ENCODE measurements at regions not wholly inside any gene's neighbourhood (a gene's known extent, or its start where the extent isn't known, plus 50 kb on each side); places are given as distances from the start of the nearest gene placed in this dataset.

DNA sequence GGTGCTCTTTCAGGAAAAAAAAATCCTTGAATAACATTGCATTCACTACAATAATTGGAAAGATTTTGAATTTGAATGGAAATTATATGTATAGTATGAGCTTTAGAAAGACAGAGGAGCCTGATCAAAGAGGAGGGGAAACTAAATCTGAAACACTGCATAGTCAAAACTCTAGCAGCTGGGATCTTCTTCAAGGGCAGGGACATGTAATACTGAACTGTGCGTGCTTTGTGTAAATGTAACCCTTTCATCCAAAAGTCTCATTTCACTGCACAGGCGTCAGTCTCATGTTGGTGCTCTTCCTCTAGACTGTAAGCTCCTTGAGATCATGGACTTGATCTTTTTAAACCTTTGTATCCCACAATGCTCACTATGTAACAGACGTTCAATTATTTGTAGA lies 212.0 kb upstream of the JADE1 start:
- Histone ChIP-seq H3K4me3 (ENCODE audit: low read length) (no peak overlapping the region), H3K9me3 (ENCODE audit: control insufficient read depth in 2 of 3, low read length in 3 of 3) (peaks cover 0 to 3% (median 0%) of the 10 kb centered on the region in 3 experiments), H3K27ac (ENCODE audit: low read depth, low read length) (no peak overlapping the region), H3K36me3 (ENCODE audit: control insufficient read depth in 2 of 3, insufficient read depth in 3 of 3, low read length in 3 of 3) (no peaks in the 10 kb centered on the region), H3K4me1 (ENCODE audit: control insufficient read depth in 2 of 2, insufficient read depth in 2 of 2, low read length in 2 of 2) (no peaks in the 10 kb centered on the region), H3K27me3 (ENCODE audit: control insufficient read depth in 2 of 2, insufficient read depth in 2 of 2, low read length in 2 of 2) (no peaks in the 10 kb centered on the region)
- DNase-seq (no peak), ATAC-seq (no peak)
- CTCF ChIA-PET: no interaction called here
- intact Hi-C loops (cut with micrococcal nuclease): no loop called here
- Mint-ChIP-seq H3K9me3 (peaks cover 2 to 26% (median 13%) of the 10 kb centered on the region in 11 donors), H3K27ac (no peak overlapping the region), H3K4me3 (no peak overlapping the region), H3K4me1 (peaks cover 0 to 3% (median 0%) of the 10 kb centered on the region in 7 donors), H3K27me3 (peaks cover 0 to 23% (median 22%) of the 10 kb centered on the region in 5 donors), H3K36me3 (peaks cover 0 to 11% (median 8%) of the 10 kb centered on the region in 5 donors)
- POLR2A ChIA-PET: no interaction called here

DNA sequence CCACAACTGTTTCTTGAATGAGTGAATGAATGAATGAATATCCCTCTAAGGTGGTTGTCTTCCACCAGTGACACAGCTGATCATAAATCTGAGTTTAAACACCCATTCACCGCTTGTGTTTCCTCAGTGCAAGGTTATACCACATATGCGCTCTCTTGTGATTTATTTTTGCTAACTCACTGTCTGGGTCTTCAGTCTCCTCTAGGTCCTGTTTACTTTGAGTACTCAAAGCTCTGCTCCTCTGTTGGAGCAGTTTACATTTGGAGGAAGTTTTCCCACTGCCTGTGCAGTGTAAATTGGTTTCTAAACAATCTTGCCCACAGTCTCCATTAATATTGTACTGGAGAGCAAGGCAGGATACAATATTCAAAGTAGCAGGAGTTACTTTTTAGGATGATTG lies 212.6 kb upstream of the JADE1 start:
- no peak overlapping the region for H3K4me3 Mint-ChIP-seq
- H3K36me3 Mint-ChIP-seq: peaks cover 0 to 11% (median 8%) of the 10 kb centered on the region in 5 donors
- peaks cover 0 to 3% (median 0%) of the 10 kb centered on the region in 7 donors for H3K4me1 Mint-ChIP-seq
- Histone ChIP-seq H3K27me3 (ENCODE audit: control insufficient read depth in 2 of 2, insufficient read depth in 2 of 2, low read length in 2 of 2) (no peaks in the 10 kb centered on the region), H3K4me3 (ENCODE audit: low read length) (no peak overlapping the region), H3K9me3 (ENCODE audit: control insufficient read depth in 2 of 3, low read length in 3 of 3) (peaks cover 0 to 3% (median 0%) of the 10 kb centered on the region in 3 experiments), H3K36me3 (ENCODE audit: control insufficient read depth in 2 of 3, insufficient read depth in 3 of 3, low read length in 3 of 3) (no peaks in the 10 kb centered on the region), H3K4me1 (ENCODE audit: control insufficient read depth in 2 of 2, insufficient read depth in 2 of 2, low read length in 2 of 2) (no peaks in the 10 kb centered on the region), H3K27ac (ENCODE audit: low read depth, low read length) (no peak overlapping the region)
- peaks cover 2 to 26% (median 13%) of the 10 kb centered on the region in 11 donors for H3K9me3 Mint-ChIP-seq
- ChIA-PET CTCF (no interaction called here), POLR2A (no interaction called here)
- intact Hi-C loops (cut with micrococcal nuclease): no loop called here
- no peak overlapping the region for H3K27ac Mint-ChIP-seq
- DNase-seq (no peak), ATAC-seq (no peak)
- peaks cover 0 to 23% (median 22%) of the 10 kb centered on the region in 5 donors for H3K27me3 Mint-ChIP-seq

DNA sequence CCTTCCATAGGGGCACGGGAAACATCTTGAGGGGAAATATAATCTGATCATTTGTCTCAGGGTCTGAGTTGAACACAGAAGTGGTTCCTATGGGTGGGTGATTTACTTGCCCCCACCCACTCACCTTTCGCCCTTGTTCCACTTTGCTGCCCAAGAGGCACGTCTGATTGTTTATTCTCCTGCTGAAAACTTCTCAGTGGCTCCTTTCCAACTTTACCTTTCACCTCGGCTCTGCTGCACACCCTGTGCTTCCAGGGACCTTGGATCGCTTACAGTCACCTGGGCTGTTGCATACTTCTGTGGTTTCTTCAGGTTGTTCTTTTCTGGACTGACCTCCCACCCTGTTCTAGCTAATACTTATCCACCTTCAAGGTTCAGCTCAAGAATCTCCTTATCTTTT lies 213.4 kb upstream of the JADE1 start:
- no peaks in the 10 kb centered on the region for H3K4me1 ChIP-seq (ENCODE audit: control insufficient read depth in 2 of 2, insufficient read depth in 2 of 2, low read length in 2 of 2)
- H3K9me3 ChIP-seq (ENCODE audit: control insufficient read depth in 2 of 3, low read length in 3 of 3): peaks cover 0 to 3% (median 0%) of the 10 kb centered on the region in 3 experiments
- H3K36me3 ChIP-seq (ENCODE audit: control insufficient read depth in 2 of 3, insufficient read depth in 3 of 3, low read length in 3 of 3): no peaks in the 10 kb centered on the region
- peaks cover 0 to 21% (median 20%) of the 10 kb centered on the region in 5 donors for H3K27me3 Mint-ChIP-seq
- intact Hi-C loops (cut with micrococcal nuclease): no loop called here
- H3K27me3 ChIP-seq (ENCODE audit: control insufficient read depth in 2 of 2, insufficient read depth in 2 of 2, low read length in 2 of 2): no peaks in the 10 kb centered on the region
- H3K4me3 ChIP-seq (ENCODE audit: low read length): no peak overlapping the region
- DNase-seq (no peak), ATAC-seq (no peak)
- H3K27ac Mint-ChIP-seq: no peak overlapping the region
- H3K4me3 Mint-ChIP-seq: no peak overlapping the region
- H3K27ac ChIP-seq (ENCODE audit: low read depth, low read length): no peak overlapping the region
- H3K4me1 Mint-ChIP-seq: peaks cover 0 to 2% (median 0%) of the 10 kb centered on the region in 7 donors
- ChIA-PET CTCF (no interaction called here), POLR2A (no interaction called here)
- H3K9me3 Mint-ChIP-seq: peaks cover 2 to 26% (median 13%) of the 10 kb centered on the region in 11 donors
- H3K36me3 Mint-ChIP-seq: peaks cover 0 to 11% (median 8%) of the 10 kb centered on the region in 5 donors

DNA sequence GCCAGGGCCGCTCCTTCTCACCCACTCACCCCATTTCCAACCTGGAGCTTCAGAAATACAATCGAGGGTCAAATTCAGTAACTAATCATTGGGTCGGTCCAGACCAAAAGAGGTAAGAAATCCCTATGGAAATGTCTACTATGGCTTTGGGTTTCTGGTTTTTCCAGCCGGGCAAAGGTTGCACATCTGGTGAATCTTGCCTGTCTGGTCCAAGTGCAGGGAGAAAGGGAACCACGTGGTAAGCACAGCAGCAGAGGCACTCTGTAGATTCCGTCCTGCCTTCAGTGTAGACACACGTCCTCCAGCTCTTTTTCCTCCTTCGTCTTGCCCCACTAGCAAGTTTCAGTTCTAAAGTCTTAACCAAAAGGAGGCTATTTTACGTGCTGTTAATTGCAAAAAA lies 218.0 kb upstream of the JADE1 start:
- POLR2A ChIA-PET: no interaction called here
- intact Hi-C loops (cut with micrococcal nuclease): no loop called here

DNA sequence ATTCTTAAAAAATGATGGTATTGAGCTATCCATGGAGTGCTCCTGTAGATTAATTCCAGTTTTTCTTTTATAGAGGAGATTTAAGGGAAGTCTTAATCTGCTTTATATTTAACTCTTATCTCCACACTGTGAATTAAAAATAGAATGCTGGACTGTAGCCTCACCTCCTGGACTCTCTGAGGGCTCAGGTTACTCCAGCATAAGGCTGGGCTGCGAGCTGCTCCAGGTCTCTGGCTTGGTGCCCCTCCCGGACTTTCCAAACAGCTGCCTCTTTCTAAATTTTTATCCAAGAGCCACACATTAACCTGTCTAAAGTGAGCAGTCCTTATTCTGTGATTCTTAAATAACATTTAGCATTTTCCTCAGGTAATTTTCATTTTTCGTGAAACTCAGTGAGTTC lies 218.7 kb upstream of the JADE1 start:
- intact Hi-C loops (cut with micrococcal nuclease): no loop called here
- CTCF ChIA-PET: interaction anchor here (0.6 kb wide), 1 partner anchor 115 kb away, joined by 4 read pairs; no protein-coding TSS in a partner anchor
- H3K27ac Mint-ChIP-seq: no peak overlapping the region
- Histone ChIP-seq H3K4me1 (ENCODE audit: control insufficient read depth in 2 of 2, insufficient read depth in 2 of 2, low read length in 2 of 2) (no peaks in the 10 kb centered on the region), H3K36me3 (ENCODE audit: control insufficient read depth in 2 of 3, insufficient read depth in 3 of 3, low read length in 3 of 3) (no peaks in the 10 kb centered on the region), H3K27me3 (ENCODE audit: control insufficient read depth in 2 of 2, insufficient read depth in 2 of 2, low read length in 2 of 2) (no peaks in the 10 kb centered on the region), H3K9me3 (ENCODE audit: control insufficient read depth in 2 of 3, low read length in 3 of 3) (peaks cover 0 to 3% (median 0%) of the 10 kb centered on the region in 3 experiments), H3K27ac (ENCODE audit: low read depth, low read length) (no peak overlapping the region), H3K4me3 (ENCODE audit: low read length) (no peak overlapping the region)
- no peaks in the 10 kb centered on the region for H3K4me1 Mint-ChIP-seq
- POLR2A ChIA-PET: no interaction called here
- ATAC-seq: no peak
- peaks cover 0 to 18% (median 9%) of the 10 kb centered on the region in 11 donors for H3K9me3 Mint-ChIP-seq
- peaks cover 0 to 8% (median 2%) of the 10 kb centered on the region in 5 donors for H3K36me3 Mint-ChIP-seq
- H3K27me3 Mint-ChIP-seq: peaks cover 0 to 6% (median 0%) of the 10 kb centered on the region in 5 donors
- DNase-seq: no peak
- H3K4me3 Mint-ChIP-seq: no peak overlapping the region

More for the DNA sequence above, 218.0 kb upstream of the JADE1 start:
- DNase-seq (no peak), ATAC-seq (no peak)
- Histone ChIP-seq H3K4me3 (ENCODE audit: low read length) (no peak overlapping the region), H3K4me1 (ENCODE audit: control insufficient read depth in 2 of 2, insufficient read depth in 2 of 2, low read length in 2 of 2) (no peaks in the 10 kb centered on the region), H3K9me3 (ENCODE audit: control insufficient read depth in 2 of 3, low read length in 3 of 3) (peaks cover 0 to 3% (median 0%) of the 10 kb centered on the region in 3 experiments), H3K36me3 (ENCODE audit: control insufficient read depth in 2 of 3, insufficient read depth in 3 of 3, low read length in 3 of 3) (no peaks in the 10 kb centered on the region), H3K27me3 (ENCODE audit: control insufficient read depth in 2 of 2, insufficient read depth in 2 of 2, low read length in 2 of 2) (no peaks in the 10 kb centered on the region), H3K27ac (ENCODE audit: low read depth, low read length) (no peak overlapping the region)
- H3K27me3 Mint-ChIP-seq: peaks cover 0 to 12% (median 3%) of the 10 kb centered on the region in 5 donors
- no peaks in the 10 kb centered on the region for H3K4me1 Mint-ChIP-seq
- CTCF ChIA-PET: no interaction called here
- H3K27ac Mint-ChIP-seq: no peak overlapping the region
- H3K4me3 Mint-ChIP-seq: no peak overlapping the region
- H3K9me3 Mint-ChIP-seq: peaks cover 2 to 25% (median 13%) of the 10 kb centered on the region in 11 donors
- H3K36me3 Mint-ChIP-seq: peaks cover 0 to 11% (median 7%) of the 10 kb centered on the region in 5 donors

DNA sequence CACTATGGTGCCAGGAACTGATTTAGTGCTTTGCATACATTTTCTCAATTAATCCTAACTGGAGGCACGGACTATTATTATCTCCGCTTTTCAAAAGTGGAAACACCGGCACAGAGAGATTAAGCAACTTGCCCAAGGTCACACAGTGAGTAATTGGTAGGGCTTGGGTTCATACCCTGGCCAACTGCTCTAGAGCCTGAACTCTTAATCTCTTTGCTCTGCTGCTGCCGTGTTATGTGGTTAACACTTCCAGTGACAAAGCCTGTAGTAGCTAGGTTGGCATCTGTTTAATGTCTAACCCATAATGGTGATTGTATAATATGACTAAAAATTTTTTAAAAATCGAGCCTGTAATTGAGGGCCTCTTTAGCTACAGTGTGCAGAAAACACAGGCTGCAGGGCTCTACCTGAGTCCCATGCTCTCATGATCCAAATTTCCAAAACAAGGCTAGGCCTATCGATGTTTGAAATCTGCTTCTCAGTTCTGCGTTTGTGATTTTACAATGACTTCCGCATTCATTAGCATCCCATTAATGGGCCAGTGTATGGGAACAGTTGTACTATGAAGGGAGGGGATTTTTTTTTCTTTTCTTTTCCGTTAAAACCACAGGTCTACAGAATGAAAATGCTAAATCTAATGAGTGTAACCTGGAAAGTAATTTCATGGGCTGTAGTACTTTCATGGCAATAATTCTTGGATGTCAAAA lies 219.3 kb upstream of the JADE1 start:
- CTCF ChIA-PET: interaction anchor here (0.6 kb wide), 1 partner anchor 116 kb away, joined by 4 read pairs; no protein-coding TSS in a partner anchor
- Mint-ChIP-seq H3K4me1 (no peaks in the 10 kb centered on the region), H3K36me3 (peaks cover 0 to 7% (median 0%) of the 10 kb centered on the region in 5 donors), H3K9me3 (peaks cover 0 to 16% (median 8%) of the 10 kb centered on the region in 11 donors), H3K27ac (no peak overlapping the region), H3K4me3 (no peak overlapping the region), H3K27me3 (peaks cover 0 to 6% (median 0%) of the 10 kb centered on the region in 5 donors)
- Histone ChIP-seq H3K4me1 (ENCODE audit: control insufficient read depth in 2 of 2, insufficient read depth in 2 of 2, low read length in 2 of 2) (no peaks in the 10 kb centered on the region), H3K4me3 (ENCODE audit: low read length) (no peak overlapping the region), H3K9me3 (ENCODE audit: control insufficient read depth in 2 of 3, low read length in 3 of 3) (peaks cover 0 to 3% (median 0%) of the 10 kb centered on the region in 3 experiments), H3K27ac (ENCODE audit: low read depth, low read length) (no peak overlapping the region), H3K27me3 (ENCODE audit: control insufficient read depth in 2 of 2, insufficient read depth in 2 of 2, low read length in 2 of 2) (no peaks in the 10 kb centered on the region), H3K36me3 (ENCODE audit: control insufficient read depth in 2 of 3, insufficient read depth in 3 of 3, low read length in 3 of 3) (no peaks in the 10 kb centered on the region)
- no peak for ATAC-seq
- intact Hi-C loops (cut with micrococcal nuclease): no loop called here
- POLR2A ChIA-PET: no interaction called here
- DNase-seq: no peak

All from naive thymus-derived CD4-positive, alpha-beta T cell (primary cell).